ENCODE measurements at regions not wholly inside any gene's neighbourhood (a gene's known extent, or its start where the extent isn't known, plus 50 kb on each side); places are given as distances from the start of the nearest gene placed in this dataset.

DNA sequence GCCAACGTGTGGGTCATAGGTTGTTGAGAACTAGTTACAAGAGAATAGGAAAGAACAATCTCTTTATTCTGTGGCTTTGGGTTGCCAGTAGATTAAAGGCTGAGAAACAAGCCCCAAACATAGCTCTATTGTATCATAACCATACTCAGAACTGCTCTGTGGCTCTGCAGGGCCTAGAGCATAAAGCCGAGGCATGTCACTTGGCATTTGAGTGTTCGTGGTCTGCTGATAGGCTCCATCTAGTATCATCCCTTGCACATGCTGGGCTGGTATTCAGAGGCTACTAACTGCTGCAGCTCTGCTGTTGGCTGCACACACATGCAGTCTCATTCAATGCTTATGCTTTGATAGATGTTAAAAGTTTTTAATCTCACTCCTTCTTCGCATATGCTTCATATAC, 157.9 kb downstream of the OGFRL1 start:
- H3K9ac ChIP-seq (ENCODE audit: low read depth in 1 of 2, low read length in 2 of 2), result no peak overlapping the region
- H3K27ac ChIP-seq (ENCODE audit: low read depth in 1 of 2, low read length in 2 of 2), result no peak overlapping the region
- H3K4me3 ChIP-seq (ENCODE audit: low read depth in 1 of 3, low read length in 3 of 3), result no peak overlapping the region
- no peaks in the 10 kb centered on the region for H3K27me3 ChIP-seq (ENCODE audit: control insufficient read depth in 4 of 4, insufficient read depth in 4 of 4, low read length in 3 of 4)
- 88% methylated on average over 4 of the region's 4 CpGs for WGBS
- H3K9me3 ChIP-seq (ENCODE audit: control insufficient read depth in 4 of 4, low read length in 3 of 4), result no peaks in the 10 kb centered on the region
- H3K4me1 ChIP-seq (ENCODE audit: control insufficient read depth in 4 of 4, insufficient read depth in 4 of 4, low read length in 3 of 4), result no peaks in the 10 kb centered on the region
- H3K36me3 ChIP-seq (ENCODE audit: control insufficient read depth in 4 of 4, insufficient read depth in 3 of 4, low read depth in 1 of 4, low read length in 3 of 4), result no peaks in the 10 kb centered on the region
- DNase-seq (ENCODE audit: low spot score), result no peak
- TF ChIP-seq RAD21 (IDR thresholded peaks at IDR 0.05) (no peak), TAF1 (conservative IDR thresholded peaks at IDR 0.05) (no peak), NR2F2 (IDR thresholded peaks at IDR 0.05) (no peak), HNF4G (IDR thresholded peaks at IDR 0.05) (no peak), YY1 (IDR thresholded peaks at IDR 0.05) (no peak)
- TF ChIP-seq, protein P1, sequence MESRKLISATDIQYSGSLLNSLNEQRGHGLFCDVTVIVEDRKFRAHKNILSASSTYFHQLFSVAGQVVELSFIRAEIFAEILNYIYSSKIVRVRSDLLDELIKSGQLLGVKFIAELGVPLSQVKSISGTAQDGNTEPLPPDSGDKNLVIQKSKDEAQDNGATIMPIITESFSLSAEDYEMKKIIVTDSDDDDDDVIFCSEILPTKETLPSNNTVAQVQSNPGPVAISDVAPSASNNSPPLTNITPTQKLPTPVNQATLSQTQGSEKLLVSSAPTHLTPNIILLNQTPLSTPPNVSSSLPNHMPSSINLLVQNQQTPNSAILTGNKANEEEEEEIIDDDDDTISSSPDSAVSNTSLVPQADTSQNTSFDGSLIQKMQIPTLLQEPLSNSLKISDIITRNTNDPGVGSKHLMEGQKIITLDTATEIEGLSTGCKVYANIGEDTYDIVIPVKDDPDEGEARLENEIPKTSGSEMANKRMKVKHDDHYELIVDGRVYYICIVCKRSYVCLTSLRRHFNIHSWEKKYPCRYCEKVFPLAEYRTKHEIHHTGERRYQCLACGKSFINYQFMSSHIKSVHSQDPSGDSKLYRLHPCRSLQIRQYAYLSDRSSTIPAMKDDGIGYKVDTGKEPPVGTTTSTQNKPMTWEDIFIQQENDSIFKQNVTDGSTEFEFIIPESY (IDR thresholded peaks at IDR 0.05), result no peak

DNA sequence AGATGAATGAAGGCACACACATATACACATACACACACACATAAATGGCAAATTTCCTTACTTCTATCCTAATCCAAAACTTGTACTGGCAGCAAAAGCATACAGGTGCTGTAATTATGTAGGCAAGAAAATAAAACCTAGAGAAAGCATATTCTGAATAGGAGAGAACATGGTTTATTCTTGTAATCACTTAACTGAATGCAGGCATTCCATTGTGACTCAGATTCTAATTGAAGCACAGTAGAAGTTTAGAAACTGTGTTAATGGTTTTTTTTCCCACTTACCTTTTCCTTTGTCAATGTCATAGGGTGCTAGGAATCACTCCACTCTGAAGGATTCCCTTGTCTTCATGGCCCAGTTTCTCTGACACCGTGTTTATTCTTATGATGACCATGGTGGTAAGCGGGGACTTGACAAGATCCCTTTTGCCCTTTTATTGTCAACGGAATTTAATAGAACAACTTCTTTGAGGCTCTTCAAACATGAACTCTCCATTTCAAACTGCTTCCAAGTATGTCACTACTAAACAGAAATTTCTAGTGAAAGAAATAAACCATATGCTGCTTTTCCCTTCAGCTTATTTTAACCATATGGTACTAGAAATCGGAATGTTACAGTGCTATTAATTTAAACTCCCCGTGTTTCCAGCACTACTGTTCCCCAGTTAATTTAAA, 164.2 kb downstream of the OGFRL1 start:
- WGBS, result 86% methylated on average over 5 of the region's 5 CpGs
- Histone ChIP-seq H3K36me3 (ENCODE audit: control insufficient read depth in 4 of 4, insufficient read depth in 3 of 4, low read depth in 1 of 4, low read length in 3 of 4) (no peaks in the 10 kb centered on the region), H3K9me3 (ENCODE audit: control insufficient read depth in 4 of 4, low read length in 3 of 4) (no peaks in the 10 kb centered on the region), H3K4me1 (ENCODE audit: control insufficient read depth in 4 of 4, insufficient read depth in 4 of 4, low read length in 3 of 4) (no peaks in the 10 kb centered on the region), H3K27ac (ENCODE audit: low read depth in 1 of 2, low read length in 2 of 2) (no peak overlapping the region), H3K9ac (ENCODE audit: low read depth in 1 of 2, low read length in 2 of 2) (no peak overlapping the region), H3K27me3 (ENCODE audit: control insufficient read depth in 4 of 4, insufficient read depth in 4 of 4, low read length in 3 of 4) (no peaks in the 10 kb centered on the region), H3K4me3 (ENCODE audit: low read depth in 1 of 3, low read length in 3 of 3) (no peak overlapping the region)
- DNase-seq (ENCODE audit: low spot score), result no peak
- TF ChIP-seq GABPA (IDR thresholded peaks at IDR 0.05 in 1 of 2, conservative IDR thresholded peaks at IDR 0.05 in 1 of 2) (no peak), FOXA1 (IDR thresholded peaks at IDR 0.05) (no peak), HNF4A (conservative IDR thresholded peaks at IDR 0.05) (no peak), TAF1 (conservative IDR thresholded peaks at IDR 0.05) (no peak), JUND (IDR thresholded peaks at IDR 0.05) (no peak), SP1 (IDR thresholded peaks at IDR 0.05) (no peak), EGR1 (IDR thresholded peaks at IDR 0.05; ENCODE audit: low read depth in 2 of 2) (no peak), HNF4G (IDR thresholded peaks at IDR 0.05) (no peak), FOXA2 (IDR thresholded peaks at IDR 0.05) (no peak), RXRA (IDR thresholded peaks at IDR 0.05) (no peak), YY1 (IDR thresholded peaks at IDR 0.05) (no peak), NR2F2 (IDR thresholded peaks at IDR 0.05) (no peak), RAD21 (IDR thresholded peaks at IDR 0.05) (no peak)
- TF ChIP-seq, protein P2, sequence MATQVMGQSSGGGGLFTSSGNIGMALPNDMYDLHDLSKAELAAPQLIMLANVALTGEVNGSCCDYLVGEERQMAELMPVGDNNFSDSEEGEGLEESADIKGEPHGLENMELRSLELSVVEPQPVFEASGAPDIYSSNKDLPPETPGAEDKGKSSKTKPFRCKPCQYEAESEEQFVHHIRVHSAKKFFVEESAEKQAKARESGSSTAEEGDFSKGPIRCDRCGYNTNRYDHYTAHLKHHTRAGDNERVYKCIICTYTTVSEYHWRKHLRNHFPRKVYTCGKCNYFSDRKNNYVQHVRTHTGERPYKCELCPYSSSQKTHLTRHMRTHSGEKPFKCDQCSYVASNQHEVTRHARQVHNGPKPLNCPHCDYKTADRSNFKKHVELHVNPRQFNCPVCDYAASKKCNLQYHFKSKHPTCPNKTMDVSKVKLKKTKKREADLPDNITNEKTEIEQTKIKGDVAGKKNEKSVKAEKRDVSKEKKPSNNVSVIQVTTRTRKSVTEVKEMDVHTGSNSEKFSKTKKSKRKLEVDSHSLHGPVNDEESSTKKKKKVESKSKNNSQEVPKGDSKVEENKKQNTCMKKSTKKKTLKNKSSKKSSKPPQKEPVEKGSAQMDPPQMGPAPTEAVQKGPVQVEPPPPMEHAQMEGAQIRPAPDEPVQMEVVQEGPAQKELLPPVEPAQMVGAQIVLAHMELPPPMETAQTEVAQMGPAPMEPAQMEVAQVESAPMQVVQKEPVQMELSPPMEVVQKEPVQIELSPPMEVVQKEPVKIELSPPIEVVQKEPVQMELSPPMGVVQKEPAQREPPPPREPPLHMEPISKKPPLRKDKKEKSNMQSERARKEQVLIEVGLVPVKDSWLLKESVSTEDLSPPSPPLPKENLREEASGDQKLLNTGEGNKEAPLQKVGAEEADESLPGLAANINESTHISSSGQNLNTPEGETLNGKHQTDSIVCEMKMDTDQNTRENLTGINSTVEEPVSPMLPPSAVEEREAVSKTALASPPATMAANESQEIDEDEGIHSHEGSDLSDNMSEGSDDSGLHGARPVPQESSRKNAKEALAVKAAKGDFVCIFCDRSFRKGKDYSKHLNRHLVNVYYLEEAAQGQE (IDR thresholded peaks at IDR 0.05), result no peak
- TF ChIP-seq, protein P3, sequence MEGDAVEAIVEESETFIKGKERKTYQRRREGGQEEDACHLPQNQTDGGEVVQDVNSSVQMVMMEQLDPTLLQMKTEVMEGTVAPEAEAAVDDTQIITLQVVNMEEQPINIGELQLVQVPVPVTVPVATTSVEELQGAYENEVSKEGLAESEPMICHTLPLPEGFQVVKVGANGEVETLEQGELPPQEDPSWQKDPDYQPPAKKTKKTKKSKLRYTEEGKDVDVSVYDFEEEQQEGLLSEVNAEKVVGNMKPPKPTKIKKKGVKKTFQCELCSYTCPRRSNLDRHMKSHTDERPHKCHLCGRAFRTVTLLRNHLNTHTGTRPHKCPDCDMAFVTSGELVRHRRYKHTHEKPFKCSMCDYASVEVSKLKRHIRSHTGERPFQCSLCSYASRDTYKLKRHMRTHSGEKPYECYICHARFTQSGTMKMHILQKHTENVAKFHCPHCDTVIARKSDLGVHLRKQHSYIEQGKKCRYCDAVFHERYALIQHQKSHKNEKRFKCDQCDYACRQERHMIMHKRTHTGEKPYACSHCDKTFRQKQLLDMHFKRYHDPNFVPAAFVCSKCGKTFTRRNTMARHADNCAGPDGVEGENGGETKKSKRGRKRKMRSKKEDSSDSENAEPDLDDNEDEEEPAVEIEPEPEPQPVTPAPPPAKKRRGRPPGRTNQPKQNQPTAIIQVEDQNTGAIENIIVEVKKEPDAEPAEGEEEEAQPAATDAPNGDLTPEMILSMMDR (IDR thresholded peaks at IDR 0.05; ENCODE audit: low read depth, low read length, missing input control), result no peak
- TF ChIP-seq, protein P1 (IDR thresholded peaks at IDR 0.05), result no peak
- TF ChIP-seq, protein P4, sequence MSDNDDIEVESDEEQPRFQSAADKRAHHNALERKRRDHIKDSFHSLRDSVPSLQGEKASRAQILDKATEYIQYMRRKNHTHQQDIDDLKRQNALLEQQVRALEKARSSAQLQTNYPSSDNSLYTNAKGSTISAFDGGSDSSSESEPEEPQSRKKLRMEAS (IDR thresholded peaks at IDR 0.05), result no peak
- TF ChIP-seq, protein P5, sequence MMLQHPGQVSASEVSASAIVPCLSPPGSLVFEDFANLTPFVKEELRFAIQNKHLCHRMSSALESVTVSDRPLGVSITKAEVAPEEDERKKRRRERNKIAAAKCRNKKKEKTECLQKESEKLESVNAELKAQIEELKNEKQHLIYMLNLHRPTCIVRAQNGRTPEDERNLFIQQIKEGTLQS (IDR thresholded peaks at IDR 0.05), result no peak

All from liver (tissue), 8 donors.